NCI-H2029 (cell line): ENCODE measurements at regions not wholly inside any gene's neighbourhood (a gene's known extent, or its start where the extent isn't known, plus 50 kb on each side); places are given as distances from the start of the nearest gene placed in this dataset.
"Not testable (repeated sequence)": the region's sequence is repeated elsewhere in the genome, so short reads cannot be mapped to it uniquely, and the experiment has no call there.

Experiments
- DNase-seq: peaks from one replicate; lab custom pipeline; 2025; lab: John Stamatoyannopoulos, UW

DNA sequence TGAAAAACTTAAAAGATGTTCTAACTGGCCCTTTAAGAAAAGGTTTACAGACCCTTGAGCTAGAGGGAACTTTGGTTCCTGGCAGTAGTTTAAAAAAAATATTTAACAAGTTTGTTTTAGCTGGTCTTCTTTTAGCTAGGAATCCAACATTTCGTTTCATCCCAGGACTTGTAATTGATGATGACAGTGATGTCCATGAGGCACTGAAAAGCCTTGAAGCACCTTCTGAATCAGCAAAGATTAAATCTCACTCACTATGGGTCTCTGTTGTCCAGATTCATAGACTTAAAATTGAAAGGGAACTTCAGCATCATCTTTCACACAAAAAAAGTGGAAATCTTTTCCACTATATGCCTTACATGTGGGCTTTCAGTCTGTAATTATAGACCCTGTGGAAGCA is 102.9 kb upstream of the ETAA1 start:
- no peak for DNase-seq

DNA sequence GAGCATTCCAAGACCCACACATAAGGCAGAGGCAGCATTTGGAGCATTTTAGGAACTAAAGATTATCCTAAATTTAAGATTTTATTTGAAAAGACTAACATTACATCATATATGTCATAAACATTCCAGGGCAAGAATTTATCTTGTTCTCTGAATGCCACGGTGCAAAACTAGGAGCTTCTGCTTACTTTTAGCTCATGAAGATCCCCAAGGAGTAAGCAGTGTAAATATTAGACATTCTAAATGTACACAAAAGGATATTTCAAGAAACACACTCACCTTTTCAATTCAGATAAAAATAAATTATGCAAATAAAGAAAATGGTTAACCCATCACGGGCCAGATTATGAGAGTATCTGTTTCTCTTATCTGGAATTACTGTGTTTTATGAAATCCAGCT is 101.7 kb upstream of the ETAA1 start:
- no peak for DNase-seq

DNA sequence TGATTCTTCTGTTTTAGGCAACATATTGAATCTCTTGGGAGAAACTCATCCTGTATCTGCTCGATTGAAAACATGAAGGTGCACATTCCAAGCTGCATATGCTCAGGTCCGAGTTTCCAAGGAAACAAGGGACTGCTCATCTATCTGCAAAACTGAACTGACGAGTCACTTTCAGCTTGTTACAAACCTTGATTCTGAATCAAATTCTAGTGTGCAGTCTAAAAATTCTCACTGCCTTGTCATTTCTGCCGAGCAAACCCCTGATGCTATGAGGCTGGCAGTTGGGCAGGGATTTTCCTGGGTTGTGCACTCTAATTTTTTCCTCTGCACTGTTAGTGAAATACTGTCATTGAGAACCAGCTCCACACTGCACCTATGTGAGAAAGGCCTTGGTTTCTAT is 101.3 kb upstream of the ETAA1 start:
- no peak for DNase-seq

DNA sequence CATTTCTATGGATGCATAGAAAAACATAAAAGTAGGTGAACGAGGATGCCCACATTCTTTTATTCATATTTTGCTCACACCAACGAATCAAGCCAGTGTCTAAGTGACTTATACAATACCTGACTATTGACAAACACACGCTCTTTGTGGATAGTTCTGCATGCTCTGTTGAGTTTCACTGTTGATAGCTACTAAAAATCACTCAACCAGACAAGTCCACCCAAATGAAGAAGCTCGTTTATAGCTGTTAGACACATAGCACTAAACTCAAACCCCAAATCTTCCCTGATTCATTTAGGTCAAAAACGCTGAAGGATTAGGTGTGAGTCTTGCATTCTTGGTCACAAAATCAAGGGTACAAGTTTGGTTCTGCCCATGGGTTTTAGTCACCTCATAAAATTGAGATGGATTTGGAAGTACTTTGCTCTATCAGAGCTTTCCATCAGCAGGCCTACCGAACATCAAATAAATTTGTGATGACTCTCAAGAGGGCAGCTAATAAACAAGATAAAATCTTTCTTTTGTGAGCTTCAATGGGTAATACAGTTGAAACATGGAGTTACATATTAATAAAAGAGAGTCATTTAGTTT is 92.7 kb upstream of the ETAA1 start:
- DNase-seq = no peak

DNA sequence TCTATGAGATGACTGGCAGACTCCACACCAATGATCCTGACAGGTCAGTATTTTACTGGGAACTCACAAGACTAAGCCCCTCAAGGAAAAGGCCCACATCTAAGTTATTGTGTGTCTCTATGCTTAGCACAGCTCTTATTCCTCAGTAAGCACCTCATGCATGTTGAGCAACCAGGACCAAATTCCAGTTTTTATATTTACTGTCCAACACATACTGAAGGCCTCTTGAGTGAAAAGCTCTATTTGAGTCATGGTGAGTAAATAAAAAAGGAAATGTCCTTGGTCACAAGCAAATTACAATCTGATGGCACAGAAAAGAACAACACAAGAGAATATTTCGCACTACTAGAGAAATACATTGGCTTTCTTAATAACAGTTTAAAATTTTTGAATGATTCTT is 87.9 kb upstream of the ETAA1 start:
- no peak for DNase-seq

DNA sequence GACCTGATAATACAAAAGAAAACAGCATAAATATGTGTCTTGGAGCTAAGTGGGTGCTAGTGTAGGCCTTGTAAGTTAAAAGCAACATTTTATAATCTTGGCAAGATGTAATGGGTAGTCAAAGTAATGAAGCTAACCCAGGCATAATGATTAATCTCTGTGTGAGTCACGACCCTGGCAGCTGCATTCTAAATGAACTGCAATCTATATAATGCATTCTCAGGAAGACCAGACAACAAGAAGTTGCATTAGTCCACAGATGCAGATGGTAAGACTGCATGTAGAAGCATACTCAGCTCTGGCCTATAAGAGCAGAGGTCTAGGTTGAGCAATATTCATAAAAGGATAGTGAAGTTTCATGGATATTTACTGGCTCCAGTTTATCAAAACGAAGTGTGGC is 85.6 kb upstream of the ETAA1 start:
- DNase-seq = no peak

DNA sequence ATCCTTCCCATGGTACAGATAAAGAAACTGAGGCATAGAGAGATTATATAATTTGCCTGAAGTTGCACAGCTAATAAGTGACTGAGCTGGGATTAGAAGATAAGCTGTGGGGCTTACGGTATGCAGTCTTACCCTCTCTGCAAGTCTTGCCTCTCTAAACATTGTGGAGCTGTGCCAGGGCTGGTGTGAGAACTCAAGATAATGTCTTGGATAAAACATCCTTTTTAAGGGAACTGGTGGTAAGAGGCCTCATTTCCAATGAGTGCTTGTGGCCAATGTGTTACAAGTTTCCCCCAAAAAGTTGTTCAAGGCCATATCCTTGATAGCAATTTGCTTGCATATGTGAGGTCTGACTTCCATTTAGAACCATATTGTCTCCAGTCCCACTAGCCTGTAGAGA is 84.3 kb upstream of the ETAA1 start:
- DNase-seq = no peak

DNA sequence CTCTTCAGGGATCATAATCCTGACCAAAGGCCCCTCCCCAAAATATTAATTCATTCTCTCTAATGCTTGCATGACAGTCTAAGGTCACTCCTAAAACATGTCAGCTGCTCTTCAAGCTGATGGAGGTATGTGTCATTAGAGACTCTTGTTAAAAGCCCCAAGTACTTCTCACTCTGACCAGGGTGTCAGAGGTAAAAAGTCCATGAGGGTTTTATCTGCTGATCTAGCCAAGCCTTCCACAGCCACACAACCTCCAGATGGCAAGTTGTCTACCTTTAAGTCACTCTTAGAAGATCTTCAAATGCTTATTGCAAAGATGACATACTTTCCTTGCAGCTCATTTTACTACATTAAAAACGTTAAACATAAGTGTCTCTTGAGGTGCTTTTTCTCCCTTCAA is 83.6 kb upstream of the ETAA1 start:
- no peak for DNase-seq

DNA sequence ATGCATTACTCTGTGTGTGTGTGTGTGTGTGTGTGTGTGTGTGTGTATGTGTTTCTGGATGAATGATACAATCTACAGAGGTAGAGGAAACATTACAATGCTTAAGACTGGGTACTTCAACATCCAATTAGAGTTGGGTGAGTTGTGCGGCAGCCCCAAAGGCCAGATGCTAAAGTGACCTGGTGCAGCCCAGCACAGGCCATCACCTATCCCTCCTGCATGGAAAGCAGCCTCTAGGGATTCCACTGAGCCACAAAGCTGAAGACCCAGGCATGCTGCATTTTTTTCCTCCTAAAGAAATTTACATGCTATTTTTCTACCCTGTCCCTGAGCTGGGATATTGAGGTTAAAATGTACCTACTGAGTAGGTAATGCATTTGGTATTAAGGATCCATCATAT is 79.1 kb upstream of the ETAA1 start:
- no peak for DNase-seq

DNA sequence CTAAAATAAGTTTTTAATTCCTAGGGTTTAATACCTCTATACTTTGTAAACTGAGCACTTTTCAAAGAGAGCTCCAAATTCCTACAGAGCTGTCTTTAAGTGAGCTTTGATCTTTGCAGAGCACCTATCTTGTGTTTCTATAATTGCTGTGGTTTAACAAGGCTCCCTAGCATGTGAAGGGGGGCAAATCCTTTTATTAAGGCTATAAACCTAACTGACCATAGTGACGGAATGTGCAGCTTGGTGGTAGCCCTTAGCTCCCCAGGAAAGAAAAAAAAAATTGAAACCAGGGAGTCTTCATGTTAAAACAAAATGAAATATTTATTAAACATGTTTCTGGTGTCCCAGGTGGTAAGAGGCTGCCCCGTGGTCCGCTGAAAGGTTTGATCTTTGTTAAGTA is 78.6 kb upstream of the ETAA1 start:
- no peak for DNase-seq

DNA sequence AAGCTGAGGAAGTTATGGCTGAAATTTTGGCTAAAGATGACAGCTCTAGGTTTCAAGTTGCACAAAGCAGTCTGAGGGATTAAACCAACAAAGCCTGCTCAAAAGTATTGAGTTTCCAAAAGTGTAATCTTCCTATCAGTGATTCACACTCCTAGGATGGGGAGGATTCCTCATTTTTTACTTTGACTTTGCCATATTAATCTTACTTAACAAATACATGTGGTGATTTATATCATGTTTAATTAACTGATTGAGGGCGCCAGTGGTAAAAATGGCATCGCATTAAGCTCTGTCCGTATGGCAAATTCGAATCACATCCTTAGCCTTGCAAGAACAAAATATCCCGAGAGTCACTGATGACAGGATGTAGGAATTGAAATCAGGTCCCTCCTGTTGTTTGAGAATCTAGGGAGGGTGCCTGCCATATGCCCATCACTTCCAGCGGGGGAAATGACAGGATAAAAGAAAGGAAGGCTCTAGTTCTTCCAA is 78.1 kb upstream of the ETAA1 start:
- no peak for DNase-seq

DNA sequence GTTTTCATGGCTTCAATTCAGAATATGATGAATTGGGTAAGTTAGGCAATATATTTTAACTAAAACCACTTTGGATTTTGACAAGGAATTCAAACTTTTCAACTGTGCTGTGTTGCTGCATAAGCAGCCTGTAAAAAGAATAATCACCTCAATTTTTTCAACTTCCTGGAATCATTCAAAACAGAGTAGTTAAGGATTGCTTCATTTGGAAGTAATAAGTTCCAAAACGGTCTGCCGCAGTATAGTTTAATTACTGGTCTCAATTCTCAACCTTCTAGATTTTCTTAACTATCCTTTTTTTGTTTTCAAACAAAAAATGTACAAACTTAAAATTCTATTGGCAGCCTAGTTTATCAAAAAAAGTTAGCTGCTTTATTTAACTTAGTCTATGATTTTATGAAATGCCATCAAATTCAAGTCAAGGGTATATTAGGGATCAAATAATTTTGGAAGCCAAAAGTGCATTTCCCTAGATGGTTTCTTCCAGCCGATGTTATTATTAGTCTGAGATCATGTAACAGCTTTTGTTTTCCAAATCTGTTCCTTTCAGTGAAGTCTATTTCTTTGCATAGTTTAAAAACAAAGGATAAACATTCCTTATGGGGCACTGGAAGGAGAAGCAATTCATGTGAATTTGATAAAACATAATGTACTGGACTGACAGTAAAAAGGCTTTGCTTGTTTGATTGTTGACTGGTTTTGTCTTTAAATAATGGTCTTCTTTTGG is 76.1 kb upstream of the ETAA1 start:
- no peak for DNase-seq

DNA sequence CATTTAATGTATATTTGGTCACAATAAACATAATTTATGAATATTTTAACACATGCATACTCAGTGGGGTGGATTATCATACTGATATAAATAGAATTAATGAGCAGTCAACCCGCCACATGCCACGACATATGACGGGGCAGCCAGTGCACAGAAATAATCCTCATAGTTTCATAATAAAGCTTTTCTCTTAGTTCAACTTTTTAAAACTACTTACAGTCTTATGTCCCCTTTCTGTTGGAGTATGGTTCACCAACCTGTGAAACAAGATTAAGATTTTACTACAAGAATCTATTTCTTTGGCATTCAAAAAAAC is 75.6 kb upstream of the ETAA1 start:
- no peak for DNase-seq

DNA sequence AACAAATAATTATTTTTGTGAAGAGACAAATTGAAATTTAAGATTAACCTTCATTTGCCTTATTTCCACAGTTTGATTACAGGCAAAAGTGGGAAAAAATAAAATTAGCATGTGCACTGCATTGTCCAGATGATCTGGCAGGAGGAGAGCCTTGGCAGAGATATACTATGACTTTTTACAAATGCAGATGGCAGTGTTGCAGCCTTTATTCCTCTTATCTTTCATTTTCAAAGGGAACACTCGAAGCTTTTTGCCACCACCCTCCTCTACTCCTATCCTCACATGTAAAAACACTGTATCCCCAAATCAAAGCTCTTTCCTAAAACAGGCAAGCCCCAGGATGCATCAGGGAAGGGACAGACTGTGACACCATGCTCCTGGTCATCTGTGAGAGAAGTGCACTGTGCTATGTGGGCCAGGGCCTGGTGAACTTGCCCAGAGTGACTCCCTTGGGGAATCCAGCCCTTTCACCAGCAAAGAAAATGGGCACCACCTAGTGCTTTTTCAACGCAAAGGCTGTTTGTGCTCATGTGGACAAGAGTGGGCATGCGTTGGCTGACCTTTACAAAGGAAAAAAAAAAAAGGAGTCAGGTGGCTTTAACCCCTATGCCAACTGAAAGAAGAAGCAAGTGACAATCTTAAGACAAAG is 74.7 kb upstream of the ETAA1 start:
- peak; percentile 19 for DNase-seq

DNA sequence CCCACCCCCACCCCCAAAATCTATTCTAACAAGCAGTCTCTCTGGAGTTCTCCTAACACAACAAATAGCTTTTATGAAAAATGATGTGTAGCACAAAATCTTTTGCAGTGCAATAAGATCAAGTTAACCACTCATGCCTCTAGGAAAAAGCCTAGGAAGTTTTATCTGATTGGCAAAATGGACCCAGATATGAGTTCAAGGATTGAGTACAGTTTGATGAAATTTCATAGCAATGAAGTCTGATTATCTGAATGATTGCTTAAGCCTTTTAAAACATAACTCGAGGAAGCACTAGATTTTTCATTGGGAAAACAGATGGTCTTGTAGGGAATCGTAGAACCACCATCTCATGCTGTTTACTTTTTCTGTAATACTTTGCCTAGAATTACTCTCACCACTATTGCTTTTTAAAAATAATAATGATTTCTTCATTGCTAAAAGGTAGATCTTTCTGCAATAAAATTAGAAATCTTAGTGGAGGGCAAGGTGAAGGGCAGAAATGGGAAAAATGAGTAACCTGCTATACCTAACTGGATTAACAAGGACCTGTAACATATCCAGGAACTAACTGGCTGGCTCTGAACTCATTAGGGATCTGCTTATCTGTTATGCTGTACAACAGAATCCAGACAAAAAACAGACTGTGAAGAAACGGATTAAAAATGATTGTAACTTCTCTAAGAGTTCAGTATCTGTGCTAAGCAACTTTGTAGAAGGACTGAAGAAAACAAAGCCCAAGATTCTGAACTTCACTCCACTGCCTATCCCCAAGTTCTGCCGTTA is 73.7 kb upstream of the ETAA1 start:
- no peak for DNase-seq

DNA sequence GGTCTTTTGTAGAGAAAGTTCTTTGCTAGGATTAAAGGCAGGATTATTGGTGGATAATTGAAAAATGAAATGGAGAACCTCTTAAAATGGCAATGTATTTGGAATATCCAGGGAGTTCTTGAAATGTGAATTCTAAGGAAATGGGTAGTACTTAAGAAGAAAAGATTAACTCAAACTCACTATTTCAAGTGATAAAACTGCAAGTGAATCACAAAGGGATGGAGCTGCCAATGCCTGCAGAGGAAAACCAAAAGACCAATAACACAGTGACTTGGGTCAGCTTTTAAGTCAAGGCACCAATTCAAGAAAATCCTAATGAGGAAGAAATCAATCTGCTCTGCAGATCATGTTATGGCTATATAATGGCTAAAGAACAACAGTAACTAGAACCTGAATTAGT is 67.6 kb upstream of the ETAA1 start:
- DNase-seq = no peak

DNA sequence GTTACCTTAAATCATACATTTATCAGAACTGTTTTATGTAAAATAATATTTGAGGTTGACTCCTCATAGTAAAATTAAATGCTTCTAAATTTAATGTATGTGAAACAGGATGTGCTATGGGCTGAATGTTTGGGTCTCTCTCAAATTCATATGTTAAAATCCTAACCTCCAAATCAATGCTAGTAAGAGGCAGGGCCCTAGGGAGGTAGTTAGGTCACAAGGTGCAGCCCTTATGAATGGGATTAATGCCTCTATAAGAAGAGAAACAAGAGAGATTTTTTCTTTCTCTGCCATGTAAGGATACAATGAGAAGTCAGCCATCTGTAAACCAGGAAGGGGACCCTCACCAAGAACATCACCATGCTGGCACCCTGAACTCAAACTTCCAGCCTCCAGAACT is 67.2 kb upstream of the ETAA1 start:
- no peak for DNase-seq

DNA sequence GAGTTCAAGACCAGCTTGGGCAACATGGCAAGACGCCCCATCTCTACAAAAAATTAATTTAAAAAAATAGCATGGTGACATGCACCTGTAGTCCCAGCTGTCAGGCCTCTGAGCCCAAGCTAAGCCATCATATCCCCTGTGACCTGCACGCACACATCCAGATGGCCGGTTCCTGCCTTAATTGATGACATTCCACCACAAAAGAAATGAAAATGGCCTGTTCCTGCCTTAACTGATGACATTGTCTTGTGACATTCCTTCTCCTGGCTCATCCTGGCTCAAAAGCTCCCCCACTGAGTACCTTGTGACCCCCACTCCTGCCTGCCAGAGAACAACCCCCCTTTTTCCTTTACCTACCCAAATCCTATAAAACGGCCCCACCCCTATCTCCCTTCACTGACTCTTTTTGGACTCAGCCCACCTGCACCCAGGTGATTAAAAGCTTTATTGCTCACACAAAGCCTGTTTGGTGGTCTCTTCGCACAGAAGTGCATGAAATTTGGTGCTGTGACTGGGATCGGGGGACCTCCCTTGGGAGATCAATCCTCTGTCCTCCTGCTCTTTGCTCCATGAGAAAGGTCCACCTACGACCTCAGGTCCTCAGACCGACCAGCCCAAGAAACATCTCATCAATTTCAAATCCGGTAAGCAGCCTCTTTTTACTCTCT is 65.6 kb upstream of the ETAA1 start:
- not testable (repeated sequence) for DNase-seq

DNA sequence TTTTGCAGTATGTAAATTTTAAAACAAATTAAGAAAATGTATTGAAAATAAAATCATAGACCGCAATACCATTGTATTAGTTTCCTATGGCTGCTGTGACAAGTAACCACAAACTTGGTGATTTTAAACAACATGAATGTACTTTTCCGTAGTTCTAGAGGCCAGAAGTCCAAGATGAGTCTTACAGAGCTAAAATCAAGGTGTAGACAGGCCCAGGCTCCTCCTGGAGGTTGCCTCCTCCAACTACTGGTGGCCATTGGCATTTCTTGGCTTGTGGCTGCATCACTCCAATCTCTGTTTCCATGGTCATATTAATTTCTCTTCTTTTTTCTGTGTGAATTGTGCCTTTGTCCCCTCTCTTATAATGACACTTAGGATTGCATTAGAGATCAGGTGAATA is 59.2 kb upstream of the ETAA1 start:
- DNase-seq = no peak

DNA sequence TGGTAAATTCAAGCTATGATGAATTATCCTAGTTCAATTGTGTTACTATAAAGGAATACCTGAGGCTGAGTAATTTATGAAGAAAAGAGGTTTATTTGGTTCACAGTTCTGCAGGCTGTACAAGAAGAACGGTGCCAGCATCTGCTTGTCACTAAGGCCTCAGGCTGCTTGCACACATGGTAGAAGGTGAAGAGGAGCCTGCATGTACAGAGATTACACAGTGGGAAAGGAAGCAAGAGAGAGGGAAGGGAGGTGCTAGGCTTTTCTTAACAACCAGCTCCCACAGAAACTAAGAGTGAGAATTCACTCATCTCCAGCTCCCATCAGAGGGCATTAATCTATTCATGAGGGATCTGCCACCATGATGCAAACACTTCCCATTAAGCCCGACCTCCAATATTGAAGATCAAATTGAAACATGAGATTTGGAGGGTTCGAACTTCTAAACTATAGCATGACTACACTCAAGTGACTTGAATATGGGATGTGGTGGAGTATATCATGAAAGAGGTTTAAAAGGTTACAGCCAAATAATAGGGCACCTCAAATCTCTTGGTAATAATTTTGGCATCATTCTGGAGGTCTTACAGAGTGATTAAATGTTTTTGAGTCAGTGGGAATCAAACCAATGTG is 58.4 kb upstream of the ETAA1 start:
- DNase-seq = no peak

DNA sequence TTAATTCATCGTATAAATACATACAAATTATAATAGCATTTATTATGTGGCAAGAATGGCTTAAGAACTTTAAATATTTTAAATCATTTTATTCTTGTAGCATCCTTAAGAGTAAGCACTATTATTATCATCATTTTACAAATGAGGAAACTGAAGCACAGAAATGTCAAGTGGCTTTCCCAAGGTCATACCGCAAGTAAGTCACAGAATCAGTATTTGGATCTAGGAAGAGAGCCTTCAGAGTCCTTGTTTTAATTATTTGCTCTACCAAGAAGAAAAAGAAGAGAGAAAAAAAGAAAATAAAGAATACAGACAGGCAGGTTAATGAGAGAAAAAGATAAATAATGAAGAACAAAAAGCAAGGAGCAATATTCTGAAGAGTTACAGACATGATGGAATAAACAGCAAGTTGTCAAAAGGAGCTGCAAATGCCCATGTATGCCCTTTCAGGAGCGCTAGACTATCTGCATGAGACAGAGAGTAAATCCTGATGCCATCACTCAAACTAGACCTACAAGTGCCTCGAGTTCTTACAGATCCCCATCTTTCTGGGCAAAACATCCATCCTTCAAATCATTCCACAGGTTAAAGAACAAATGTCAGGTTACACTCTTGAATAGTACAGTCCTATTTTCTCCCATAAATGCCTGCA is 57.8 kb upstream of the ETAA1 start:
- no peak for DNase-seq
